HG02840 (cell line): ENCODE measurements at regions not wholly inside any gene's neighbourhood (a gene's known extent, or its start where the extent isn't known, plus 50 kb on each side); places are given as distances from the start of the nearest gene placed in this dataset.
"Not testable (repeated sequence)": the region's sequence is repeated elsewhere in the genome, so short reads cannot be mapped to it uniquely, and the experiment has no call there.

ENCODE experiments used
- ATAC-seq: cut with Tn5 transposase; IDR thresholded peaks from one replicate; pipeline ENCODE4 v1.9.1; 2021; ENCODE audit warnings: mild to moderate bottlenecking, moderate library complexity, moderate number of reproducible peaks; ENCODE audit not compliant: unreplicated experiment, low FRiP score

DNA sequence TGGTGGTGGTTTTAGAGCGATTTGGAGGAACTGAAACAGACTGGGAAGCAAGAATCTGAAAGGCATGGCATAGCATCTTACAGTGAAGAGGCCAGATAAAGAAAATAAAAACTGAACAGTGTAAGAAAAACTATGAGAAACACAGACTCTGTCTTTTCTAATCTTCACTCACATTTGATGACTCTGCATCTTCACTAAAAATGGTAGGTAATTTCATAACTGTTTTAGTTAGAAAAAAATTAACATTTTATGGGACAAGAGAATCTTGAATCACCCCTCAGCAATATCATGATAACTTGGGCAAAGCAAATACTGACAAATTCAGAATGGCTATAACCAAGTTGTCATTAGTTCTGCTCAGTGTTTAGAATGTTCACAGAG, 812.6 kb downstream of the MCTP2 start:
- ATAC-seq, result no peak

DNA sequence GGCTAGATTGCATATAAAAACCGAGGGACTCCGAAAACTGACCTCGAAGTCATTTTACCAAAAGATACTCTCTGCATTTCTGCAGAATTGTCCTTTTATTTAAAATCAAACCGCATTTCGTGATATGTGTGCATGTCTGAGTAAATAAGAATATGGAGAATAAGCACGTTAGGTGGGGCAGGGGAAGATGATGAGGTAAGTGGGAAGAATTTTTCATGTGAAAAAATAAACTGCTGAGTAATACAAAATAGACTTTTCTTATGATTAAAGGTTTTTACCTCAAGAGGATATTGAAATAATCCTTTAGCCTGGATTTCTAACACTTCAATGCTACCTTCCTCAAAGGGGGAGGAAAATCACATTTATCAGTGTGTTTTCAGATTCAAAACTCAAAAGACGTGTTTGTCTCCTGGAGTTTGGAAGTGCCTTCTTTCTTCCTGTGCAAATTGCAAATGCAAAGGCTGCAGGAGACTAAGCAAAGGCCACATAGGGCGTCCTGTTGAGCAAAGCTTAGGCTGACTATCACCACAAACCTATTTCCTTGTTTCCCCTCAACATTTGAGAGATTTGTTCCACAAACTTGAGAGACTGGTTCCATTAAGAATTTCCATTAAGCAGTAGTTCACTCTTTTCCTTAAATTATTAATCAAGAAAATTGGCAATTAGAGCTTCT, 813.5 kb downstream of the MCTP2 start:
- ATAC-seq, result no peak

- ATAC-seq, result no peak
Observed at GRCh38 chr15:95051861-95052260, 820.5 kb downstream of the MCTP2 start.

DNA sequence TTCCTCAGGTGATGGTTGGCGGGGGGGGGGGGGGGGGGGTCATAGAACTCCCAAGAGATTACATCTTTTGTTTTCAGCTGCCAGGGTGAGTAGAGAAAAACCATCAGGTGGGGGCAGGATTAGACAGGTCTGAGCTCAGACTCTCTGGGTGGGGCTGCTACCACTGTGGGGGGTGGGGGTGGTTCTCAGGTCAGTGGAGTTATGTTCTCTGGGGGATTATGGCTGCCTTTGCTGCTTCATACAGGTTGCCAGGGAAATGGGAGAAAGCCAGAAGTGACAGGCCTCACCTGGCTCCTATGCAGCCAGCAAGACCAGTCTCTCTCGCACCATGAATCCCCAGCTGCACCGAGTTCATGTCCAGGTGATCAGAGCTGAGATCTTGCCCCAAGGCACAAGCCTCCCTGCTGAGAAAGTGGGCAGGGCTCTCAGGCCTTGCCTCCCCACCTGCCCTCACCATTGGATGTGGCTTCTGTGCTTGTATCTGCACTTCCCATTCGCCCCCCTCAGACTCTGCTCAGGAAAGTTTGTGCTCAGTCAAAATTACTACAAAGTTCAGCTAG, 828.1 kb downstream of the MCTP2 start:
- no peak for ATAC-seq

DNA sequence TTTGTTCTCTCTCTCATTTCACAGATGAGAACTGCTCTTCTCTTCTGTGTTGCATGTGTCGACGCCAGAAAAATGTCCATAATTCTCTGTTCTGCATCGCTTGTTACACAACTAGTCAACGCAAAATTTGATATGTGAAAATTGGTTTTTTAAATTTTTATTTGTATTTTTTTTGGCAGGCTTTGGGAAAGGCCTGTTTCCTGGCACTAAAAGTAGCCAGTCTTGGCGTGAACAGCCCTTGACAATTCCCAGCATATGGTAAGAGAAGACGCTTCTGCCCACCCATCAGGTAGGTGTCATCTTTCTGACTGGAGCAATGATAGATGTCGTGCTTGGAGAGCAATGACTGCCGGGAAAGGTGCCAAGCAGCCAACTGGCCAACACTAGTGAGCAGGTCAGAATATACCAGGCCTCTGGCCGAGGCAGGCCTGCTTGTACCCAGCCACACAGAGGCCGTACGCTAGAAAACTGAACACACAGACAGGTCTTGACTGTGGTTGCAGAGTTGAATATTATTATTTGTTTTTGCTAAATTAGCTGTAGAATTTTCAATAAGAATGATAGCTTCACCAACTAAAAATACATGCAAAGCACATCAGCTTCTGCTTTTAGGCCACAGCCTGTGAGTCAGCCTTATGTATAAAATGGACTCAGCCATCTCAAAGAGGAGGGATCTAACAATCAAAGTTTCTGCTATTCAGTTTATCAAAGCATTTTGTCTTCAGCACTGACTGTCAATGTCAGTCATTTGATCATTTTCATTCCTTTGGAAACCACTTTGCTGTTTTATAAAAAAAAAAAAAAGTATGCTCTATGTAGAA, 837.5 kb downstream of the MCTP2 start:
- no peak for ATAC-seq

DNA sequence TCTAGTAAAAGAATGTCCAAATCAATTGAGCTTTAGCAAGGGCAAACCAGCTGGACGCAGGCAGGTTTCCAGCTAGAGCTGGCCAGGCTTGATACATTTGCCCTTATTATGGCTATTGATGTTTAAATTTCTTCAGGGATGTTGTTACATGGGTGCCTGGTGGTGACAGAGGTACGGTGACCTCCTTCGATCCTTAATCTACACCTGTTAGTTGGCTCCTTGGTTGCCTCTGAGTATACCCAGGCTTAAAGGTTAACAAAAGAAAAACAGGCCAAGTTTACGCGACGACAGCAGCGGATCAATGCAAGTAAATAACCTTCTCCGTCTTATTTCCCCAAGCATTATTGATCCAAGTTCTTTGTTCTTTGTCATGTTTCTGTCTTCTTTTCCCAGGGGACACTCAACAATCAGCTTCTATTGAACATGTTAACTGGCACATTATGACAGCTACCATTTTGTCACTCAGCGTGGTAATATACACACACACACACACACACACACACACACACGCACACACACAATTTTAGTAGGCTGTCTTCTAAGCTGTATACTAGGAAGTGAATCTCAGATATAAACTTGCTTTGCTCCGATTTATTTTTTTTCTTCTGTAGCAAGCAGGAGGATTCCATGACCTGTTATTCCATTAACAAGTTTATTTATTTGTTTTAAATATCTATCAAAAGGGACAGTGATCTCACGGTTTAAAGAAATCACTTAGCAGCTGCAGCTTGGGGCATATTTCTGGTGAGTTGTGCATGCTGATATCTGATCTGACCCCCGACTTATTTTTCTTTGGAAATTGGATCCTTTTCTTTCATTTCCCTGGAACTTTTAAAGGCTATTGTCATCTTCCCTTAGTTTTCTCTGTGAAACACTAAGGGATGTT, 844.7 kb downstream of the MCTP2 start:
- no peak for ATAC-seq

DNA sequence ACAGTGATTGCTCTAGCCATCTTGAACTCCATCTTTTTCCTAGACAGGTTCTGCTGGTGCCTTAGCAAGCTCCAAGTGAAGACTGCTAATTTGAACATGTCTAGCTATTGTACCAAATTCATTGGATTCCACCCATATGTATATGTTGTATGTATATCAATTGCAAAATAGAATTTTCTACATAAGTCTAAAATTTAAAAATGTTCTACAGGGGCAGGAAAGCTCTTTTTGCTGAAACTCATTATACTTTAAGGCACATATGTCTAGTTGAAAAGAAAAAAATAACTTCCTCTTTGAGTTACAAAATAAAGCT, 845.3 kb downstream of the MCTP2 start:
- ATAC-seq, result no peak

DNA sequence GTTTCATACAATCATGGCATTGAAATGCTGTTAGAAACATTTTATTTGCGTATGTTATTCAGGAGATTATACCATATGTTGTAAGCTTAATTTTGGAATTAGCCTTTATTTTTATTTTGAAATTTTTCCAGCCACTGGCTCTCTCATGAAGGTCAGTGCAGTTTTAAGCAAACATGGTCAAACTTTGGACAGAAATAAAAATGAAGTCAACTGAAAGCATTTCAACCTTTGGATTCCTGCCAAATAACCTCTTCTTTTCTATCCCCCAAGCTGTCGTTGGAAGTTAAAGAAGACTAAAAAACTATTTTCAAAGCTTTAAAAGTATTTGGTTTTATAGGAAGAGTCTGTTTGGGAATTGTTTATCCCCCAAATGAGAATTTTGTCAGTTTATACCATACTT, 846.6 kb downstream of the MCTP2 start:
- ATAC-seq, result no peak

DNA sequence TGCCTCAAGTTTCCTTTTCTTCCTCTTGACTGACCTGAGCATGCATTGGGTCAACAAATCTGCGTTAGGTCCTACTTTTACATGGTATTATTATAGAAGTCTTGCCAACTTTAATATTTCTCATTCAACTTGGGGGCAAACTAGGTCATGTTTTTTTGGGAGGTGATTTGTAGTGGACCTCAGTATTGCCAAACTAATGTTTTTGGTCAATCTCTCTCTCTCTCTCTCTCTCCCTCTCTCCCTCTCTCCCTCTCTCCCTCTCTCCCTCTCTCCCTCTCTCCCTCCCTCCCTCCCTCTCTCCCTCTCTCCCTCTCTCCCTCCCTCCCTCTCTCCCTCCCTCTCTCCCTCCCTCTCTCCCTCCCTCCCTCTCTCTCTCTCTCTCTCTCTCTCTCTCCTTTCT, 848.9 kb downstream of the MCTP2 start:
- ATAC-seq, result not testable (repeated sequence)

DNA sequence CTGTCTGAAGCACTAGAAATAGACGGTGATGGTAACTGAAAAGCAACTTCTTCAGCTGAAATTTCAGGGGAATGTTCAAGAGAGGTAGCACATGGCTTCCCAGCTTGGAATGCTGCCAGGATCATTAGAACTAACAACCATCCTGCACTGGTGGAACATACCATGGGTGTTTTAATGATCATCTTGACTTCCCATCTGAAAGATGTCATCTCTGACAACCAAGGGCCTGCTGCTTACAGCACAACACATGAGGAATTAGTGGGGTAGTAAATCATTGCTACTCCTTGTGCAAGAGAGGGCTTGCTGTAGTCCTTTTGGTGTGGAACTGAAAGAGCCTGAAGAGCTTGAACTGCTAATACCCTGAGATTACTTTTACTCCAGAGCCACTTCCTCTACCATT, 853.7 kb downstream of the MCTP2 start:
- no peak for ATAC-seq

DNA sequence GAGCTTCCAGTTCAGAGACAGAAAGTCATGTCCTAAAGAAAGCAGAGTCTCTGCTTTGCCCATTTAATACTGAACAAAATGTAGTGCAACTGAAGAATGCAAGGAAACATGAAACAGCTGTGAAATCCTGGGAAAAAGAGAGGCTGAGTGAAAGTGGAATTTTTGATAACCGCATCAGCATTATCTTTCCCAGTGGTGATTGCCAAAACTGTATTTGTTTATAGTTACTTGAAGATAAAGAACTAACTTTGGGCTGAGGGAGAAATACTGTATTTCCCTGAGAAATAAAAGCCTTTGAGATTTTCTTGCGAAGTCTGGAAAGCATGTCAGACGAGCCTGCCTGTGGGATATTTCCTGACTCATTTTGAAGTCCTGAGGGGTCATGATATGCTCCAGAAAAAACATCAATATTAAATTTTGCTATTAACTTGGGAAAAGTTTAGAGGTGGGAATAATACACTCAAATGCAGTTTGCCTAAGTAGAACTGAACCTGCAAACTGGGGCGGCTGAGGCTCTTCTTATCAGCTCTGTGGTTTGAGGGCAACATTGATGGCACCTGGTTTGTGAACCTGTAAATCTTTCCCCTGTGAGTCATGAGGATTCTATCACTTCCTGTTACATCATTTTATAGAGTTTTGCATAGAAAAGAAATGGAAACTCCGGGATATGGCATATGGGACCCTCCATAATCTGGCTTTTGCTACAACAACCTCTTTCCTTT, 855.3 kb downstream of the MCTP2 start:
- ATAC-seq, result no peak

GRCh38 chr15:95087253-95087609, 855.9 kb downstream of the MCTP2 start:
- no peak for ATAC-seq

DNA sequence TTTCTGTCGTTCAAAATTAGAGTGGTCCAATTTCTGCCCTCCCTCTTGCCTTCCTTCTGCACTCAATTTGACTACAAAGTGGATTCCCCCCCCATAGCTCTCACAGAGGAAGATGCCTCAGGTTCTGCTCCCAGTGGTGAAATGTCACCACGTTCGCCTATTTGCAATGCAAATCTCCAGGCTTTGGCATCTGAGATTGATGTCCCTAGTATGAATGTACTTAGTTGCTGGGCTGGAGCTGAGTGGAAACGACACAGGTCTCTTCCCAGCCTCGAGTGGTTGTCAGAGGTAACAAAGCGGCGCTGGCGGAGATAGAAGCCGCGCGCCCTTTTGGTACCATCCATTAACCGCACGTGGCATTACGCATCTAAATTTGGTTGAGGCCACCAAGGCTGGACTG, 860.1 kb downstream of the MCTP2 start:
- ATAC-seq, result no peak

DNA sequence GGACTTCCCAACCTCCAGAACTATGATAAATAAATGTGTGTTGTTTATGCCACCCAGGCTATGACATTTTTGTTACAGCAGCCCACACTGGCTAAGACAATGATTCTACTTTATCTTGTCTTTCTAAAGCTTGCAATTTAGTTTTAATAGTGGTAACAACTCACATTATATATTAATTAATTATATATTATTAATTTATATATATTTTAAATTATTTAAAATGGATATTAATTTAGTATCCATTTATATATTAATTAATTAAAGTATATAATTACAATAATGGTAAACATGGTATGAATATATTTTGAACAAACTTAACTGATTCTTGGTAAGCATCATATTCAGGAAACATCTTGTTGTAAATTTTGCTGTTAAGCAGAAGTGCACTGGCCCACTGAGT, 863.9 kb downstream of the MCTP2 start:
- ATAC-seq, result no peak

DNA sequence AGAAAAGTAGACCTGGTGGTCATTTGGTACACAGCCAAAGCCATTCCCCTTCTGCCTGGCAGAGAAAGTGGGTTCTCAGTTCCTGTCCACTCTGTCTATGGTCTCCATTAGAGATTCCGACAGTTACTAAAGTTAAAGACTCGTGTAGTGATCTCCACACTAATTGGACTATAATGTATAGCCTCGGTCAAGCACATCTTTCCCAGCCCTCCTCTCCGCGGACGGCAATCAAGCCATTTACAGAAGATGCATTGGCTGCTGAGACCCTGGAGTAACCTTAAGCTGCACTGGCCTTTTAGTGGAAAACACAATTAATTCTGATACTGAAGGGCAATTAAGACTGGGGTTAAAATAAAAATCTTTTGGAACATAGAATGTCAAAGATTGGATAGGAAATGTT, 865.3 kb downstream of the MCTP2 start:
- ATAC-seq, result no peak

DNA sequence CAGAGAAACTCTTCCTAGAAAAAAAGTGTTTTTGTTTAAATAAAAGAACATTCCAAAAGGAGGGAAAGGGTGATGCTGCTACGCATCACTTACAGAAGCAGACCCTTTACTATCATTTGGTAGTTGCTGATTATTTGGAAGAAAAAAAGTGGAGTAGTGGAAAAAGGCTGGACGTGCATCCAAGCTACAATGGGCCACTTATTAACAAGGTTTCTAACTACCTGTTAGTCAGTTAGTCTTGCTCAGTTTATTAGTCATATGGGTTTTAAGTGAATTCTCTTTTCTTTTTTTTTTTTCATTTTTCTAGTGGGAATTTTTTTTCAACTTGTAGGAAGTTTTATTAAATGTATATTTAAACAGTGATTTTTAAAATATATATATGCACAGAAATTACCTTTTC, 866.0 kb downstream of the MCTP2 start:
- no peak for ATAC-seq

DNA sequence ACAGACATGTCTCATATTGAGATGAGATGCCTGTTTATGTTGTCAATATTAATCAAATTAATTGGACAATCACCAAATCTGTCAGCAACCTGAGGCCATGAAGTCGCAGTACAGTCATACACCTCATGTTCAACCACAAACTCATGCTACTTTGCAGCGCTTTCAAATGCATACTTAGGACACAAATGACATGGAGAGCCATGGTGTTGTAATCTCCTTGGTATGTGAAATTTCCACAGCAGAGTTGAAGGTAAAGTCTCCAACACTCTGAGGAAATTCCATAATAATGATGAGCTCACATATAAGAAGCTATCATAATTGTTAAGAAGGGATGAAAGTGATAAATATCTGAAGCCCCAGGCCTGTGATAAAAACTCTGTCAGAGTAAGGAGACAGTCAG, 873.9 kb downstream of the MCTP2 start:
- no peak for ATAC-seq

DNA sequence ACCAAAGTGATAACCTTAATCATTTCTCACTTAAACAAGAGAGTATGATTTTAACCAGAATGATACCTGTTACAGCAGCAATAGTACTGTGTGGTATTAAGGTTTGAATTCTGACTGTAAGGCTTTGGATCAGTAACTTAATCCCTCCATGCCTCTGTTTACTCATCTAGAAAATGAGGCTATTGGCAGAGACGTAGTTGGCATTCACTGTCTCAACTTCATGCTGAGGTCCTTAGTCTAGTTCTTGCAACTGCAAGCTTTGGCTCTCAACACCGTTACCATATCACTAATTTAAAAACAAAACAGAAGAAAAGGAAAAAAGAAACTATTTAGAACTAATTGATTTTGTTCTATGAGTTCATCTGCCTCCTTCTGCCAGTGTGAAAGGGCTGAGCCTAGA, 875.4 kb downstream of the MCTP2 start:
- ATAC-seq, result no peak

DNA sequence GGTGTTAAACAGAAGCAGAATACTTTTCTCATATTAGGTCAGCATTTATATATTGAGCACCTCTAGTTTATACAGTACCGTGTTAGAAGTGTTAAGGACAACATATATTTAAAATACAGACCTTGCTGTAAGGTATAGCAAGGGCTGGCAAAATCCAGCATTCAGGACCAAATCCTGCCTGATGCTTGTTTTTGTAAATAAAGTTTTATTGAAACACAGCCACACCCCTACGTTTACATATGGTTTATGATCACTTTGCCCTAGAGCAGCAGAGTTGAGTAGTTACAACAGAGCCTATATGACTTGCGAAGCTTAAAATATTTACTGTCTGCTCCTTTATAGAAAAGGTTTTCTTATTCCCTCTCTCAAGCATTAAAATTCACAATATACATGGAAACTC, 877.3 kb downstream of the MCTP2 start:
- ATAC-seq, result no peak

- no peak for ATAC-seq
Observed at GRCh38 chr15:95111969-95112368, 880.6 kb downstream of the MCTP2 start.

GRCh38 chr15:95113041-95113440, 881.7 kb downstream of the MCTP2 start:
- ATAC-seq, result no peak
